ENCODE measurements at regions not wholly inside any gene's neighbourhood (a gene's known extent, or its start where the extent isn't known, plus 50 kb on each side); places are given as distances from the start of the nearest gene placed in this dataset.
A peak's percentile ranks its signal among the peaks of the same experiment; 100 is the strongest.

DNA sequence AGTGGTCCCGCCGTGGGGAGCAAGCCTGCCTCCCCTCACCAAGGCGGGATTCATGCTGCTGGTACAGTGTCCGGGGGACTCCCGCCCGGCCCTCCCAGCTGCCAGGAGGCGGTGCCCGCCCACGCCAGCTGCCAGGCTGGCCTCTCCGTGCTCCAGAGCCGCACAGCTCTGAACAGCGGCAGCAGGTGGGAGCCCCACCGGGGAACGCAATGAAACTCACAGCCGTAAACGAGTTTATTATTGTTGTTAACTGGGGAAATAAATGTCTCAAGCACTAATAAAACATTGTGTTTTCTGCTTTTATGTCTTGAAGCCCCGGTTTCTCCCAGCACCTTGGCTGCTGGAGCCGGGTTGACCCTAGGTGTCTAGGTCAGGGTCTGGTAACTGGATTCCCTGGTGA is 317.7 kb upstream of the TLE3 start:
- Histone ChIP-seq H3K4me1 (peaks cover 4% of the 10 kb centered on the region), H3K9me3 (ENCODE audit: low read depth) (no peaks in the 10 kb centered on the region), H3K9ac (no peak overlapping the region), H3K27ac (no peak overlapping the region), H2AFZ (replicated peaks) (no peak overlapping the region), H3K4me2 (no peak overlapping the region), H3K36me3 (no peaks in the 10 kb centered on the region), H3F3A (ENCODE audit: low read depth) (no peaks in the 10 kb centered on the region), H3K79me2 (ENCODE audit: low read depth) (no peaks in the 10 kb centered on the region), H3K27me3 (no peaks in the 10 kb centered on the region), H4K20me1 (ENCODE audit: low read depth) (no peaks in the 10 kb centered on the region), H3K4me3 (no peak overlapping the region)
- H3K27me3 Mint-ChIP-seq (ENCODE audit: insufficient read depth, low read depth), result no peaks in the 10 kb centered on the region
- no peaks in the 10 kb centered on the region for H3K9me3 Mint-ChIP-seq
- no peak for DNase-seq (ENCODE audit: low spot score)
- H3K36me3 Mint-ChIP-seq, result no peaks in the 10 kb centered on the region
- no peak overlapping the region for H3K4me3 Mint-ChIP-seq
- no peak overlapping the region for H3K27ac Mint-ChIP-seq
- no peak for TF ChIP-seq EZH2phosphoT487 (IDR thresholded peaks at IDR 0.05)
- TF ChIP-seq EZH2 (IDR thresholded peaks at IDR 0.05), result no peak
- TF ChIP-seq, protein P1, sequence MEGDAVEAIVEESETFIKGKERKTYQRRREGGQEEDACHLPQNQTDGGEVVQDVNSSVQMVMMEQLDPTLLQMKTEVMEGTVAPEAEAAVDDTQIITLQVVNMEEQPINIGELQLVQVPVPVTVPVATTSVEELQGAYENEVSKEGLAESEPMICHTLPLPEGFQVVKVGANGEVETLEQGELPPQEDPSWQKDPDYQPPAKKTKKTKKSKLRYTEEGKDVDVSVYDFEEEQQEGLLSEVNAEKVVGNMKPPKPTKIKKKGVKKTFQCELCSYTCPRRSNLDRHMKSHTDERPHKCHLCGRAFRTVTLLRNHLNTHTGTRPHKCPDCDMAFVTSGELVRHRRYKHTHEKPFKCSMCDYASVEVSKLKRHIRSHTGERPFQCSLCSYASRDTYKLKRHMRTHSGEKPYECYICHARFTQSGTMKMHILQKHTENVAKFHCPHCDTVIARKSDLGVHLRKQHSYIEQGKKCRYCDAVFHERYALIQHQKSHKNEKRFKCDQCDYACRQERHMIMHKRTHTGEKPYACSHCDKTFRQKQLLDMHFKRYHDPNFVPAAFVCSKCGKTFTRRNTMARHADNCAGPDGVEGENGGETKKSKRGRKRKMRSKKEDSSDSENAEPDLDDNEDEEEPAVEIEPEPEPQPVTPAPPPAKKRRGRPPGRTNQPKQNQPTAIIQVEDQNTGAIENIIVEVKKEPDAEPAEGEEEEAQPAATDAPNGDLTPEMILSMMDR (IDR thresholded peaks at IDR 0.05), result no peak
- peaks cover 27% of the 10 kb centered on the region for H3K4me1 Mint-ChIP-seq

- H3K27me3 Mint-ChIP-seq (ENCODE audit: insufficient read depth, low read depth), result peaks cover 2% of the 10 kb centered on the region
- TF ChIP-seq, protein P1 (IDR thresholded peaks at IDR 0.05), result no peak
- TF ChIP-seq EZH2phosphoT487 (IDR thresholded peaks at IDR 0.05) (no peak), EZH2 (IDR thresholded peaks at IDR 0.05) (no peak)
- DNase-seq (ENCODE audit: low spot score), result no peak
- Histone ChIP-seq H3K4me3 (no peak overlapping the region), H4K20me1 (ENCODE audit: low read depth) (no peaks in the 10 kb centered on the region), H3K4me2 (no peak overlapping the region), H3K4me1 (peaks cover 3% of the 10 kb centered on the region), H3K79me2 (ENCODE audit: low read depth) (no peaks in the 10 kb centered on the region), H3K36me3 (no peaks in the 10 kb centered on the region), H3K9me3 (ENCODE audit: low read depth) (no peaks in the 10 kb centered on the region), H3K27me3 (no peaks in the 10 kb centered on the region), H2AFZ (replicated peaks) (no peak overlapping the region), H3K27ac (no peak overlapping the region), H3K9ac (no peak overlapping the region), H3F3A (ENCODE audit: low read depth) (no peaks in the 10 kb centered on the region)
- H3K27ac Mint-ChIP-seq, result peak overlapping the region; percentile 53
- peaks cover 22% of the 10 kb centered on the region for H3K4me1 Mint-ChIP-seq
- no peaks in the 10 kb centered on the region for H3K36me3 Mint-ChIP-seq
- H3K4me3 Mint-ChIP-seq, result no peak overlapping the region
- H3K9me3 Mint-ChIP-seq, result no peaks in the 10 kb centered on the region
These were observed 316.9 kb upstream of the TLE3 start for GRCh38 chr15:70414626-70415025.

GRCh38 chr15:70412794-70413193 is 315.1 kb upstream of the TLE3 start:
- H3K27me3 Mint-ChIP-seq (ENCODE audit: insufficient read depth, low read depth), result peaks cover 10% of the 10 kb centered on the region
- Histone ChIP-seq H4K20me1 (ENCODE audit: low read depth) (no peaks in the 10 kb centered on the region), H3K4me3 (no peak overlapping the region), H3K36me3 (no peaks in the 10 kb centered on the region), H2AFZ (replicated peaks) (no peak overlapping the region), H3K79me2 (ENCODE audit: low read depth) (no peaks in the 10 kb centered on the region), H3K27ac (no peak overlapping the region), H3K4me2 (no peak overlapping the region), H3K9me3 (ENCODE audit: low read depth) (peaks cover 4% of the 10 kb centered on the region), H3F3A (ENCODE audit: low read depth) (peaks cover 11% of the 10 kb centered on the region), H3K4me1 (peaks cover 5% of the 10 kb centered on the region), H3K27me3 (no peaks in the 10 kb centered on the region), H3K9ac (no peak overlapping the region)
- H3K9me3 Mint-ChIP-seq, result peaks cover 7% of the 10 kb centered on the region
- no peak overlapping the region for H3K4me3 Mint-ChIP-seq
- H3K4me1 Mint-ChIP-seq, result peaks cover 13% of the 10 kb centered on the region
- H3K27ac Mint-ChIP-seq, result no peak overlapping the region
- DNase-seq (ENCODE audit: low spot score), result no peak
- no peaks in the 10 kb centered on the region for H3K36me3 Mint-ChIP-seq
- no peak for TF ChIP-seq EZH2 (IDR thresholded peaks at IDR 0.05)
- no peak for TF ChIP-seq EZH2phosphoT487 (IDR thresholded peaks at IDR 0.05)
- TF ChIP-seq, protein P1 (IDR thresholded peaks at IDR 0.05), result no peak
